Kidney glomerular epithelial cell (primary cell): ENCODE measurements at regions not wholly inside any gene's neighbourhood (a gene's known extent, or its start where the extent isn't known, plus 50 kb on each side); places are given as distances from the start of the nearest gene placed in this dataset.
"Not testable (repeated sequence)": the region's sequence is repeated elsewhere in the genome, so short reads cannot be mapped to it uniquely, and the experiment has no call there.

Source experiments
- DNase-seq: peaks from one replicate; lab custom pipeline; 2025; lab: John Stamatoyannopoulos, UW

- no peak for DNase-seq
These were observed 280.7 kb upstream of the KLHL4 start for GRCh38 chrX:87236830-87237440.

DNA sequence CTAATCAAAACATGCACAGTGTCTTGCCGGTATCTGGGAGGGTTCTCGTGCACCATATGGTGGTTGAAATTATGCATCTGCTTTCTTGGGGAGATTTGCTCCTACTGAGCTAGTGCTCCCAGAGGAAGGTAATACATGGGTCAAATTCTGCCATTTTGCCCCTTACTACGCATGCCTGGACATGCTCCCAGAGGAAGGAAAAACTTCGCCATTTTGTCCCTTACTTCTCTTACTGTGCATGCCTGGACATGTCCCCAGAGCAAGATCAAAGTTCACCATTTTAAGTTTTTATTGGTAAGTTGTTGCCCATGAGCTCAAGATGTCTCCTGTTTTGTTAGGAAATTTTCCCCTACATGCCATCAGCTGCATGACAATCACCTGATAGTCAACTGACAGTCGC lies 252.1 kb upstream of the KLHL4 start:
- DNase-seq = no peak

DNA sequence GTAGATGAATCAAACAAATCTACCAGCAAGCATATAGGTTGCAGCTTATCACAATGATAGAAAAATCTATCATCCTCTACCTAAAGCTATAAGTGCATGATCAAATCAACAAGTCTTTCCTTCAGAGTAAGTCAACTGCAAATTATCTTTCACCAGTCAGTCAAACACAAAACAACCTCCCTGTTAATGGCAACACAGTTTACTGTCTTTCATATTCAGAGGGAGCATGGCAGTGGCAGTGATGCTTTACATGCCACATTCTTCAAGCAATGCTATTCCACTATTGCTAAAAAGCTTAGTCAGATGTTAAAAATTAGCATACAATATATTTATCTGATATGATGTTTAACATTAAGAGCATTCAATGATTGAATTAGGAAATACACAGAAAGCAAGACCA lies 245.1 kb upstream of the KLHL4 start:
- DNase-seq = no peak

DNA sequence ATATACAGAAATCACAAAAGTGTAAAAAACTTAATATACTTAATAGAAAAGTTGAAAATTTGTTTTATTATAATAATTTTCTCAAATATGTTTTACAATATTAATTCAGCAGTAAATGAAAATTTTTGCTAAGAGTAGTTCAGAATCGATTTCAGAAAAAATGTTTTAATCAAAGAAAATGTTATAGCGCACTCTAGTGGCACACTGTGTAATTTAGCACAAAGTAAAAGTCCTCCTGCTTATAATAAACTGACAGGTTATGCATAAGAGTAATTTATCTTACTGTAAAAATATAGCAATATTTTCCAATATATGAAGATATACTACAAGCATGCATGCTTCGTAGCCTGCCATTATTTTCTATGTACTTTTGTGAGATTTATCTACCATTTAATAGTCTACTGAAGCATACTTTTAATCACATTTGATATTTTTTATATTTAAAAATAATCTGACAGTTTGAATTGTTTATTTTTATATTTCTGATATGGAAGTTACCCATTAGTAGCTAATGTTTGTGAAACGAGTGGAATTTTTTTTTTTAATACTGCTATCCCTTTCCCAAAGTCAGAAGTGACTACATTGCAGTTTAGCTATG lies 217.9 kb upstream of the KLHL4 start:
- DNase-seq = no peak

- DNase-seq = no peak
These were observed 206.8 kb upstream of the KLHL4 start for GRCh38 chrX:87310780-87311179.

GRCh38 chrX:87327267-87327666 lies 190.3 kb upstream of the KLHL4 start:
- DNase-seq = no peak

DNA sequence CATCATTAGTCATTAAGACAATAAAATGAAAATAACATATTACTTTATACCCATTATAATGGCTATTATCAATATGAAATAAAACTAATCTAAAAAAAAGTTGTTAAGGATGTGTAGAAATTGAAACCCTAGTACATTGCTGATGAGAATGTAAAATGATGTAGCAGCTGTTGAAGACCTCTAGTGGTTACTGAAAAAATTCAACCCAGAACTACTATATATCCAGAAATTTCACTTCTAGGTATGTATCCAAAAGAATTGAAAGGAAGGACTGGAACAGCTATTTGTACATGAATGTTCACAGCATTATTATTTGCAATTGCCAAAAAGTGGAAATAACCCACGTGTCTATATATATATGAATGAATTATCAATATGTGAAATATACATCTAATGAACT lies 180.3 kb upstream of the KLHL4 start:
- DNase-seq = no peak

DNA sequence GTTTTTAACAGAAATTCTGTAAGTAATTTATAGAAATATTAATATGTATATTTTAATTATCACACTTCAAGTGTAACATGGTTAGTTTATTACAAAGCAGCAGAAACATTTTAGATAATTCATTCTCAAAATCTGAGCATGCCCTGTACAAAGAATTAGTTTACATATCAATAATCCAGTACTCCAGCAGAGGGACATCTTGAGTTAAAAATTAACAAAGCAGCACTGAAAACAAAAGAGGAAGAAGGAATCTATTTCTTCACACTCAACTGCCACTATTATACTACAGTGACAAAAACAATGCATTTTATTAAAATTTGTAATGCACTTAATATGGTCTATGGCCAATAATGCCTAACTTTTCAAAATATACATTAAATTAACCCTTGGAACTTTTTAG lies 179.1 kb upstream of the KLHL4 start:
- DNase-seq = peak; percentile 1

- DNase-seq = no peak
These were observed 146.7 kb upstream of the KLHL4 start for GRCh38 chrX:87370865-87371264.

DNA sequence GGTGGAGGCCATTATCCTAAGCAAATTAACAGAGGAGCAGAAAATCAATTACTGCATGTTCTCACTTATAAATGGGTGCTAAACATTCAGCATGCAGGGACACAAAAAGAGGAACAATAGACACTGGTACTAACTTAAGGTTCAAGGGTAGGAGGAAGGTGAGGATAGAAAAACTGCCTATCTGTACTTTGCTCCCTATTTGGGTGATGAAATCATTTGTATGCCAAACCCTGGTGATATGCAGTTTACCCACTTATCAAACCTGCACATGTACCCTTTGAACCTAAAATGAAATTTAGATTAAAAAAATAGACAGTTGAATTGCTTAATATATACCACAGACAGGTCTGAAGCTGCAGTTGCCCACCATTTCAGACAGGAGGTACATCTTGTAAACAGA lies 143.3 kb upstream of the KLHL4 start:
- DNase-seq = no peak

DNA sequence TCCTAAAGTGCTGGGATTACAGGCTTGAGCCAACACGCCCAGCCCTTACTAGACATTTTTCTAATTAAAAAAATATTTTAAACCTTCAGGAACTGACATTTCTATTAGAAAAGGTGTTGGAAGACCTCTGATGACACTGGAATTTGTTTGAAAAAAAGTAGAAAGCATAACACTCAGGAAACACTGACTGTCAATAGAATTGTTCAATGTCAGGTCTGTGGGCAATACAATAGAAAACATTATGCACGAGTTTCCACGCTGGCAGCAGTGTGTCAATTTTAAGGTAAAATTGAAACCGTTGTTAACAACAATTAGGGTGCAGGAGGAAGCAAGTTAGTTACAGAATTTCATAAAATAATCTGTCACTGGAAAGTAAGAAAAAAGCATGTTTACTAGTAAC lies 140.7 kb upstream of the KLHL4 start:
- DNase-seq = no peak

DNA sequence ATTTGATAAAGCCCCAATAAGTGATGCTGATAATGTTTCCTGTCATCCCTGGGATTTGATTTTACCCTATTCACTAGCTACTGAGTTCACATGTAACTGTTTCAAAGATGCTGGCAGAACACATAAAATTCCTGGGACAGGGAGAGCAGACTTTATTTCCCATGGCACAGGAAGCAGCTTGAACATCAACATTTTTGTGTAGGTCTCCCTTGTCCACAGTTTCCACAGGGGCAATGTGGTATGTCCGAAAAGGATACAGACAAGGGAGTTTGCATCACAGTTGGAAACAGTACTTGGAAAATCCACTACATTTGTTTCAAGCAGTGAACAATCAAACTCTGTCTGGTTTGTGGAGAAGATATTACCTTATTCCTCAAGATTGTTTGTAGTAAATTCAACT lies 129.2 kb upstream of the KLHL4 start:
- no peak for DNase-seq

GRCh38 chrX:87391742-87392141 lies 125.9 kb upstream of the KLHL4 start:
- no peak for DNase-seq

DNA sequence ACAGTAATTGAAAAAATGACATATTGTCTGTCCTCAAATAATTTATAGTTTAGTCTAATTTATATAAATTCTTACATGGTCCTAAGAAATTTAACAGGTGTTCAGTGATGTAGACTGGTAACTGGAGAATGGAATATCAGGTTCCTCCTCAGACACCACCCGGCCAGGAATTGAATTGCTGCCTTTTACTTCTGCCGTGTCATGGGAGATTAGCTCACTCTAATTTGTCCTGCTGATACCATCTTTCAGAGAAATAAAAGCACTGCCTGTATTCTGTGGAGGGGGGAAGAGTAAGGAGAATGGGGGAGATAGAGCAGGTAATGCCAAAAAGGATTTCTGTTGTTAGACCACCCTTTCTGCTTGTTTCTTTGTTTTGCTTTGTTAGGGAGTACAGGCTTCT lies 125.2 kb upstream of the KLHL4 start:
- no peak for DNase-seq

- no peak for DNase-seq
These were observed 120.3 kb upstream of the KLHL4 start for GRCh38 chrX:87397103-87397886.

- no peak for DNase-seq
These were observed 115.3 kb upstream of the KLHL4 start for GRCh38 chrX:87402256-87402655.

DNA sequence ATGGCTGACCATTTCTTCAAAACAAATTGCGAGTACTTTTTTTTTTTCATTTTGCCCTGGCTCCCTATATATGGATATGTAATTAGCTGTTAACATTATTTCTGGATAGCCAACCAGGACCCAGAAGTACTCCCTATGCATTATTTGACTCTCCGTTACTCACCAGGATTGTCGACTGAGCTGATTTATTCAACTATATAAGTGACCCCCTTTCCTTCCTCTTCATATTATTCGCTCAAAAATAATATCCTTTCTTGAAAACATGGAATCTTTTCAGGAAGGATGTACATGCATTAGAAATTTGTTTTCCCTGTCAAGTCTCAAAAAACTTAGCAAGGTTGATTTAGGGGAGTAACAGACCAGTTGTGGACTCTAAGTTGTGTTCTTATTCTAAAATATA lies 114.1 kb upstream of the KLHL4 start:
- no peak for DNase-seq

DNA sequence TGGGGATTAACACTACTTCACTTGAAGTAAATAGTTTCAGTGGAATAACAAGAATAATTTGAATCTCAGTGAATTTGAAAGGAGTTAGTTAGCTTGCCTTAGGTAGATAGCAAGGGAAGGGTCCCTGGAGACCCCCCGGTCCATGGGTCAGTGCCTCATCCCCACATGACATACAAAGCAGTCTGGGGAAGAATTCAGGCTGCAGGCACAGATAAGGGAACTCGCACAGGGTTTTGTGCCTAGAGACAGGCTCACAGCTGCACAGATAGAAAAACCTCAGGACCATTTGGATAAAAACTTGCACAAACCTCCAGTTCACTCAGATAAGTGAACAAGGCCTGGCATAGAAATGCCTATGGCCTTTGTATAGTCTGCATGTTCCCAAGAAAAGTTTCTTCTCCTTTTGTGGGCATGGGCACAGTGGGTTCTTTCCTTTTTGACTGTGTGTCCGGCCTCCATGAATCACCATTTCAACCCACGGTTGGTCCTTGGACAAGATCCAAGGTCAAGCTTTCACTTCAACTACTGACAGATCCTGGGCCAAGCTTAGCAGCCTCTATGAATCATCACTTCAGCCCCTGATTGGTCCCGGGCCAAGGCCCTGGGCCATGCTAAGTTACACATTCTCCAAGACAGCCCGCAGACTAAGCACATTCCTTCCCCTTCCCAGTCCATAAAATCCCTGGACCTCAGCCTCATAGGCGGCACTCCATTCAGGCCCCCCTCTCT lies 108.3 kb upstream of the KLHL4 start:
- peak; percentile 93 for DNase-seq

- DNase-seq = no peak
These were observed 92.0 kb upstream of the KLHL4 start for GRCh38 chrX:87425618-87426017.

- DNase-seq = no peak
These were observed 83.0 kb upstream of the KLHL4 start for GRCh38 chrX:87434618-87435017.

- not testable (repeated sequence) for DNase-seq
These were observed 69.0 kb upstream of the KLHL4 start for GRCh38 chrX:87448613-87449012.

DNA sequence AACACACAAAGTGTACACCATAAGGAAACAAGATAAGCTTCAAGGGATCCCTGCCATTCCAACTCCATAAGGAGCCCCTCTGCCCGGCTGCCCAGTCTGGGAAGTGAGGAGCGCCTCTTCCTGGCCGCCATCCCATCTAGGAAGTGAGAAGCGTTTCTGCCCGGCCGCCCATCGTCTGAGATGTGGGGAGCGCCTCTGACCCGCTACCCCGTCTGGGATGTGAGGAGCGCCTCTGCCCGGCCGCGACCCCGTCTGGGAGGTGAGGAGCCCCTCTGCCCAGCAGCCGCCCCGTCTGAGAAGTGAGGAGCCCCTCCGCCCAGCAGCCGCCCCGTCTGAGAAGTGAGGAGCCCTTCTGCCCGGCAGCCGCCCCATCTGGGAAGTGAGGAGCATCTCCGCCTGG lies 51.8 kb upstream of the KLHL4 start:
- not testable (repeated sequence) for DNase-seq
